ENCODE measurements at regions not wholly inside any gene's neighbourhood (a gene's known extent, or its start where the extent isn't known, plus 50 kb on each side); places are given as distances from the start of the nearest gene placed in this dataset.
"Not testable (repeated sequence)": the region's sequence is repeated elsewhere in the genome, so short reads cannot be mapped to it uniquely, and the experiment has no call there.

- DNase-seq (ENCODE audit: low read depth, low spot score), result no peak
Observed at GRCh38 chr5:125894383-125894782, 528.8 kb upstream of the GRAMD2B start.

GRCh38 chr5:125896368-125896767 lies 526.8 kb upstream of the GRAMD2B start:
- no peak for DNase-seq (ENCODE audit: low read depth, low spot score)

- no peak for DNase-seq (ENCODE audit: low read depth, low spot score)
Observed at GRCh38 chr5:125897089-125897488, 526.1 kb upstream of the GRAMD2B start.

GRCh38 chr5:125898851-125899405 lies 524.3 kb upstream of the GRAMD2B start:
- DNase-seq (ENCODE audit: low read depth, low spot score), result no peak

- no peak for DNase-seq (ENCODE audit: low read depth, low spot score)
Observed at GRCh38 chr5:125912028-125912427, 511.2 kb upstream of the GRAMD2B start.

GRCh38 chr5:125913200-125913599 lies 510.0 kb upstream of the GRAMD2B start:
- no peak for DNase-seq (ENCODE audit: low read depth, low spot score)

- DNase-seq (ENCODE audit: low read depth, low spot score), result peak; percentile 26
Observed at GRCh38 chr5:125914471-125914870, 508.7 kb upstream of the GRAMD2B start.

- not testable (repeated sequence) for DNase-seq (ENCODE audit: low read depth, low spot score)
Observed at GRCh38 chr5:125923958-125924357, 499.3 kb upstream of the GRAMD2B start.

GRCh38 chr5:125926172-125926571 lies 497.0 kb upstream of the GRAMD2B start:
- no peak for DNase-seq (ENCODE audit: low read depth, low spot score)

- DNase-seq (ENCODE audit: low read depth, low spot score), result no peak
Observed at GRCh38 chr5:125928663-125929062, 494.5 kb upstream of the GRAMD2B start.

- DNase-seq (ENCODE audit: low read depth, low spot score), result no peak
Observed at GRCh38 chr5:125950012-125950615, 473.1 kb upstream of the GRAMD2B start.

- no peak for DNase-seq (ENCODE audit: low read depth, low spot score)
Observed at GRCh38 chr5:125961150-125961549, 462.1 kb upstream of the GRAMD2B start.

- no peak for DNase-seq (ENCODE audit: low read depth, low spot score)
Observed at GRCh38 chr5:125965577-125965976, 457.6 kb upstream of the GRAMD2B start.

- no peak for DNase-seq (ENCODE audit: low read depth, low spot score)
Observed at GRCh38 chr5:125967576-125967975, 455.6 kb upstream of the GRAMD2B start.

- no peak for DNase-seq (ENCODE audit: low read depth, low spot score)
Observed at GRCh38 chr5:125969011-125969813, 454.0 kb upstream of the GRAMD2B start.

GRCh38 chr5:125969814-125970171 lies 453.4 kb upstream of the GRAMD2B start:
- no peak for DNase-seq (ENCODE audit: low read depth, low spot score)

GRCh38 chr5:125970631-125971307 lies 452.4 kb upstream of the GRAMD2B start:
- no peak for DNase-seq (ENCODE audit: low read depth, low spot score)

- no peak for DNase-seq (ENCODE audit: low read depth, low spot score)
Observed at GRCh38 chr5:125972706-125973105, 450.5 kb upstream of the GRAMD2B start.

- DNase-seq (ENCODE audit: low read depth, low spot score), result no peak
Observed at GRCh38 chr5:125974679-125975078, 448.5 kb upstream of the GRAMD2B start.

GRCh38 chr5:125976421-125977000 lies 446.7 kb upstream of the GRAMD2B start:
- no peak for DNase-seq (ENCODE audit: low read depth, low spot score)

GRCh38 chr5:125978015-125978414 lies 445.2 kb upstream of the GRAMD2B start:
- no peak for DNase-seq (ENCODE audit: low read depth, low spot score)

- DNase-seq (ENCODE audit: low read depth, low spot score), result no peak
Observed at GRCh38 chr5:125979636-125980035, 443.6 kb upstream of the GRAMD2B start.
